Mesenchymal stem cell (in vitro differentiated cells and primary cell): ENCODE measurements at regions not wholly inside any gene's neighbourhood (a gene's known extent, or its start where the extent isn't known, plus 50 kb on each side); places are given as distances from the start of the nearest gene placed in this dataset.

Experiments
- DNase-seq: peaks from one replicate; pipeline ENCODE4 v3.0.0-alpha.2; 2013
- H2AFZ ChIP-seq: one replicate; pipeline ENCODE4 v1.6.1; 2013; ENCODE audit warnings: low read depth, mild to moderate bottlenecking, control low read depth, inconsistent platforms, low read length, moderate library complexity
- H2AK5ac ChIP-seq: 2 replicates; pipeline ENCODE4 v1.6.1; 2013; ENCODE audit warnings: low read length, moderate library complexity, mild to moderate bottlenecking, inconsistent platforms; ENCODE audit not compliant: severe bottlenecking
- H2BK120ac ChIP-seq: one replicate; pipeline ENCODE4 v1.6.1; 2013; ENCODE audit warnings: low read depth, mild to moderate bottlenecking, inconsistent platforms, low read length, moderate library complexity
- H2BK12ac ChIP-seq, 2 experiments: one replicate each; pipeline ENCODE4 v1.6.1; 2013; ENCODE audit warnings: inconsistent platforms in 2 of 2, low read length in 2 of 2, mild to moderate bottlenecking in 2 of 2, moderate library complexity in 2 of 2, control low read depth in 1 of 2
- H2BK15ac ChIP-seq: one replicate; pipeline ENCODE4 v1.6.1; 2013; ENCODE audit warnings: mild to moderate bottlenecking, low read depth, inconsistent platforms; ENCODE audit not compliant: poor library complexity, severe bottlenecking
- H2BK5ac ChIP-seq: 2 replicates; pipeline ENCODE4 v1.6.1; 2013; ENCODE audit warnings: low read depth, mild to moderate bottlenecking, low read length, control low read depth, inconsistent platforms; ENCODE audit not compliant: poor library complexity, severe bottlenecking
- H3K14ac ChIP-seq, 2 experiments: one replicate each; pipeline ENCODE4 v1.6.1; 2013; ENCODE audit warnings: inconsistent platforms in 2 of 2, low read length in 2 of 2, control low read depth in 1 of 2, mild to moderate bottlenecking in 1 of 2, moderate library complexity in 1 of 2
- H3K18ac ChIP-seq, 2 experiments: one replicate each; pipeline ENCODE4 v1.6.1; 2013; ENCODE audit warnings: inconsistent platforms in 2 of 2, low read length in 2 of 2, control low read depth in 1 of 2, low read depth in 1 of 2, mild to moderate bottlenecking in 1 of 2
- H3K23ac ChIP-seq, 2 experiments: one replicate each; pipeline ENCODE4 v1.6.1; 2013; ENCODE audit warnings: inconsistent platforms in 2 of 2, low read length in 2 of 2, mild to moderate bottlenecking in 2 of 2, moderate library complexity in 2 of 2, control low read depth in 1 of 2
- H3K27ac ChIP-seq: 2 replicates; pipeline ENCODE4 v1.5.1; 2013; ENCODE audit warnings: mild to moderate bottlenecking, moderate library complexity, low read length, control low read depth, inconsistent platforms; ENCODE audit not compliant: poor library complexity, severe bottlenecking
- H3K27me3 ChIP-seq, 2 experiments: 2 replicates each; pipeline versions ENCODE4 v1.6.1 to v1.7.0; 2013; ENCODE audit warnings: low read length in 2 of 2, mild to moderate bottlenecking in 2 of 2, moderate library complexity in 2 of 2, control low read depth in 1 of 2, inconsistent platforms in 1 of 2; ENCODE audit not compliant: control insufficient read depth in 1 of 2, insufficient read depth in 1 of 2
- H3K36me3 ChIP-seq, 2 experiments: 2 replicates each; pipeline versions ENCODE4 v1.6.1 to v1.7.0; 2013; ENCODE audit warnings: low read length in 2 of 2, control low read depth in 1 of 2, inconsistent platforms in 1 of 2, low read depth in 1 of 2, mild to moderate bottlenecking in 1 of 2; ENCODE audit not compliant: insufficient read depth in 2 of 2, control insufficient read depth in 1 of 2
- H3K4ac ChIP-seq, 2 experiments: one replicate each; pipeline ENCODE4 v1.6.1; 2013; ENCODE audit warnings: inconsistent platforms in 2 of 2, low read length in 2 of 2, mild to moderate bottlenecking in 2 of 2, moderate library complexity in 2 of 2, control low read depth in 1 of 2, low read depth in 1 of 2
- H3K4me1 ChIP-seq: 2 replicates; pipeline ENCODE4 v1.6.1; 2013; ENCODE audit warnings: low read depth, low read length, control low read depth; ENCODE audit not compliant: control insufficient read depth, insufficient read depth
- H3K4me2 ChIP-seq: 2 replicates; pipeline ENCODE4 v1.6.1; 2013; ENCODE audit warnings: low read length, mild to moderate bottlenecking, inconsistent platforms; ENCODE audit not compliant: poor library complexity, severe bottlenecking
- H3K4me3 ChIP-seq, 2 experiments: 2 replicates each; pipeline versions ENCODE4 v1.5.1 to v1.7.0; 2013; ENCODE audit warnings: low read length in 2 of 2, mild to moderate bottlenecking in 2 of 2, control low read depth in 1 of 2, low read depth in 1 of 2; ENCODE audit not compliant: insufficient read depth in 1 of 2
- H3K79me1 ChIP-seq: replicated peaks from 2 replicates; pipeline ENCODE4 v1.6.1; 2013; ENCODE audit warnings: mild to moderate bottlenecking, control low read depth, low read length, inconsistent platforms; ENCODE audit not compliant: poor library complexity, severe bottlenecking
- H3K9ac ChIP-seq: 2 replicates; pipeline ENCODE4 v1.7.0; 2013; ENCODE audit warnings: mild to moderate bottlenecking, low read length, moderate library complexity
- H3K9me3 ChIP-seq: 2 replicates; pipeline ENCODE4 v1.7.0; 2013; ENCODE audit warnings: mild to moderate bottlenecking, low read length; ENCODE audit not compliant: control insufficient read depth
- H4K8ac ChIP-seq: one replicate; pipeline ENCODE4 v1.6.1; 2013; ENCODE audit warnings: inconsistent platforms, mild to moderate bottlenecking, low read length, moderate library complexity
- H4K91ac ChIP-seq: one replicate; pipeline ENCODE4 v1.6.1; 2013; ENCODE audit warnings: mild to moderate bottlenecking, low read length, inconsistent platforms
- WGBS: methylation state at CpG from one replicate; pipeline ENCODE4 v1.1.7; 2013; ENCODE audit warnings: mixed read lengths; 5-methylcytosine and 5-hydroxymethylcytosine counted together

- H4K91ac ChIP-seq, result no peak overlapping the region
- H3K4ac ChIP-seq, result no peak overlapping the region
- no peak overlapping the region for H2AFZ ChIP-seq
- no peak overlapping the region for H2BK15ac ChIP-seq
- no peak overlapping the region for H3K4me2 ChIP-seq
- H3K9me3 ChIP-seq, result no peaks in the 10 kb centered on the region
- H3K23ac ChIP-seq, result no peak overlapping the region
- H2BK12ac ChIP-seq, result no peak overlapping the region
- no peak overlapping the region for H2AK5ac ChIP-seq
- H3K18ac ChIP-seq, result no peak overlapping the region
- H3K27ac ChIP-seq, result peak overlapping the region; percentile 54
- H2BK120ac ChIP-seq, result no peak overlapping the region
- H2BK5ac ChIP-seq, result no peak overlapping the region
- no peaks in the 10 kb centered on the region for H3K36me3 ChIP-seq
- WGBS, result 55% methylated on average over 2 of the region's 4 CpGs
- DNase-seq, result no peak
- H3K14ac ChIP-seq, result no peak overlapping the region
- H3K4me1 ChIP-seq, result peaks cover 3% of the 10 kb centered on the region
- H4K8ac ChIP-seq, result no peak overlapping the region
- no peaks in the 10 kb centered on the region for H3K79me1 ChIP-seq
- no peaks in the 10 kb centered on the region for H3K27me3 ChIP-seq
- H3K4me3 ChIP-seq, result peak overlapping the region in 1 of 2 experiments; percentile 13
- peak overlapping the region; percentile 64 for H3K9ac ChIP-seq
Measured at GRCh38 chr7:17408904-17409290, 110.4 kb downstream of the AHR start.

DNA sequence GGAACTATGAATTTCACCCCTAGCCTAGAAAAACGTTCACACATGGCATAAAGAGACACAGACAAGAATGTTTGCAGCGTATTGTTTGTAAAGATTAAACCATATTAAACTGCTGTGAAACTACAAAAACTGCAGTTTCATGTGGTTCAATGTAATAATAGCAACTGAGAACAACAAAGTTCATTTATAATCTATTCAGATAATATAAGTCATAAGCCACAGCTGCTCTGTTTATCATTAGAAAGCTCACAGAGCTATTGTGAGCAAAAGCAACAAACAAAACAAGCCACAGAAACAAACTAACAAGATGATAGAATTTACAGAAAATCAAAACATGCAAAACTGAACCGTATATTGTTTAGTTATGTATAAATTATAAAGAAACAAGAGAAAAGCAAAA lies 113.5 kb downstream of the AHR start:
- Histone ChIP-seq H3K27me3 (no peaks in the 10 kb centered on the region), H2BK15ac (no peak overlapping the region), H3K9me3 (no peaks in the 10 kb centered on the region), H2BK120ac (no peak overlapping the region), H3K4me2 (no peak overlapping the region), H3K4me1 (peaks cover 3% of the 10 kb centered on the region), H3K36me3 (no peaks in the 10 kb centered on the region), H3K79me1 (no peaks in the 10 kb centered on the region), H3K4ac (no peak overlapping the region), H2BK12ac (no peak overlapping the region), H2BK5ac (no peak overlapping the region), H3K9ac (no peak overlapping the region), H3K27ac (no peak overlapping the region), H3K18ac (no peak overlapping the region), H2AFZ (no peak overlapping the region), H3K4me3 (no peak overlapping the region), H4K8ac (no peak overlapping the region), H3K23ac (no peak overlapping the region), H3K14ac (no peak overlapping the region), H2AK5ac (no peak overlapping the region), H4K91ac (no peak overlapping the region)
- 100% methylated on average over 1 of the region's 3 CpGs for WGBS
- no peak for DNase-seq

GRCh38 chr7:17412883-17413282 lies 114.4 kb downstream of the AHR start:
- no peak overlapping the region for H2AFZ ChIP-seq
- no peaks in the 10 kb centered on the region for H3K27me3 ChIP-seq
- H2BK12ac ChIP-seq, result peak overlapping the region in 1 of 2 experiments; percentile 63
- H3K18ac ChIP-seq, result peak overlapping the region in 1 of 2 experiments; percentile 66
- H3K4me2 ChIP-seq, result no peak overlapping the region
- DNase-seq, result no peak
- no peak overlapping the region for H3K4ac ChIP-seq
- no peak overlapping the region for H3K9ac ChIP-seq
- H2BK15ac ChIP-seq, result no peak overlapping the region
- H2AK5ac ChIP-seq, result no peak overlapping the region
- H3K27ac ChIP-seq, result no peak overlapping the region
- no peak overlapping the region for H4K91ac ChIP-seq
- WGBS, result 83% methylated on average over 1 of the region's 1 CpG
- no peak overlapping the region for H3K4me3 ChIP-seq
- no peaks in the 10 kb centered on the region for H3K79me1 ChIP-seq
- no peaks in the 10 kb centered on the region for H3K9me3 ChIP-seq
- no peak overlapping the region for H3K14ac ChIP-seq
- H4K8ac ChIP-seq, result no peak overlapping the region
- no peak overlapping the region for H2BK5ac ChIP-seq
- H2BK120ac ChIP-seq, result no peak overlapping the region
- H3K36me3 ChIP-seq, result no peaks in the 10 kb centered on the region
- no peak overlapping the region for H3K23ac ChIP-seq
- peaks cover 3% of the 10 kb centered on the region for H3K4me1 ChIP-seq

DNA sequence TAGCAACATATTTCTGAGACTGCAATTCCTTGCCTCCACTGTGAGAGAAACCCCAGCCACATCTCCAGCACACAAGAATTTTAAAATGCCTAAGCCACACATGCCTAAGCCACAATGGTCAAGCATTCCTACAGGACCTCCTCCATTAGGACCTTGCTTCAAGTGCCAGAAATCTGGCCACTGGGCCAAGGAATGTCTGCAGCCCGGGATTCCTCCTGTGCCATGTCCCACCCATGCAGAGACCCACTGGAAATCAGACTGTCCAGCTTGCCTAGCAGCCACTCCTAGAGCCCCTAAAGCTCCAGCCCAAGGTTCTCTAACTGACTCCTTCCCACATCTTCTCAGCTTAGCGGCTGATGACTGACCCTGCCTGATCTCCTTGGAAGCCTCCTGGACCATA lies 117.5 kb downstream of the AHR start:
- Histone ChIP-seq H2BK120ac (no peak overlapping the region), H2AFZ (no peak overlapping the region), H2BK15ac (no peak overlapping the region), H3K9me3 (no peaks in the 10 kb centered on the region), H3K4me1 (no peaks in the 10 kb centered on the region), H2AK5ac (no peak overlapping the region), H4K8ac (no peak overlapping the region), H3K14ac (no peak overlapping the region), H3K4me3 (no peak overlapping the region), H3K23ac (no peak overlapping the region), H2BK5ac (no peak overlapping the region), H3K4ac (no peak overlapping the region), H3K4me2 (no peak overlapping the region), H3K79me1 (no peaks in the 10 kb centered on the region), H3K18ac (no peak overlapping the region), H3K36me3 (no peaks in the 10 kb centered on the region), H2BK12ac (no peak overlapping the region), H3K9ac (no peak overlapping the region), H4K91ac (no peak overlapping the region), H3K27me3 (no peaks in the 10 kb centered on the region), H3K27ac (no peak overlapping the region)
- 92% methylated on average over 2 of the region's 2 CpGs for WGBS
- DNase-seq, result no peak
